Renal cortical epithelial cell (primary cell): ENCODE measurements at regions not wholly inside any gene's neighbourhood (a gene's known extent, or its start where the extent isn't known, plus 50 kb on each side); places are given as distances from the start of the nearest gene placed in this dataset.
"Not testable (repeated sequence)": the region's sequence is repeated elsewhere in the genome, so short reads cannot be mapped to it uniquely, and the experiment has no call there.

Experiments used
- DNase-seq: peaks from one replicate; pipeline ENCODE4 v3.0.0-alpha.2; 2011; ENCODE audit warnings: low read depth

GRCh38 chr1:61580417-61580816, 144.5 kb downstream of the TM2D1 start:
- no peak for DNase-seq

DNA sequence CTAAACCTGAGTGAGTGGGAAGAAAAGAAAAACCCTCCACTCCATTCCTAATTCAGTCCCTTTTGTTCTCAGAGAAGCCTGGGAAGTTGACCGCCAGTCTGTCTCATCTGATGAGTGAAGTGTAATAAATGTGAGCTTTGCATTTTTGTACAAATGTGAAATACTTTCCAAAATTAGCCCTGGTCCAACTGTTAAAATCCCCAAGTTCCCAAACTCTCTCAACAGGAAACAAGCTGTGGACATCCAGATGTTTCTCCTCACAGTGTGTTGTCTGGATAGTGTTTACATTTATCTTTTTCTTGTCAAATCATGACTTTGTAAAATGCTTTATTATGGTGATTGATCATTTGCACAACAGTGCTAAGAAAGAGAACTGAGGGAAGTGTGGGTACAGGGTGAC, 145.1 kb downstream of the TM2D1 start:
- DNase-seq = no peak

DNA sequence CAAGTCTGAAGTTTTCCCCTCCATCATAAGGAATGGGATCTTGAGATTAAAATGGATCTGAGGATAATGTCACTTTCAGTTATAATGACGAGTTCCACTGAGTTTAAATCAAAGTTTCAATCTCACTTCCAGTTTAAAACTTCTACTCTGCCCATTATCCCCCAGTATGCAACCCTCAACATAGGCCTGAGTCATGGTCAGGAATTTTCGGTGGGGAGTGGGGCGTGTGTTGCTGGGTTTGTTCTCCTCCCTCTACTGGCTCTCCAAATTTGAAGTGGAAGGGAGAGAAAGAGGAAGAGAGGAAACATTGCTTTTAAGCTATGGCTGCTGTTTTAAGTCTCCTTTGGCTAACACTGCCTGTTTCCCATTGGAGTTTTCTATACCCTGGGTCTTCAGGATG, 152.9 kb downstream of the TM2D1 start:
- DNase-seq = no peak

- no peak for DNase-seq
These were observed 154.8 kb downstream of the TM2D1 start for GRCh38 chr1:61570191-61570590.

DNA sequence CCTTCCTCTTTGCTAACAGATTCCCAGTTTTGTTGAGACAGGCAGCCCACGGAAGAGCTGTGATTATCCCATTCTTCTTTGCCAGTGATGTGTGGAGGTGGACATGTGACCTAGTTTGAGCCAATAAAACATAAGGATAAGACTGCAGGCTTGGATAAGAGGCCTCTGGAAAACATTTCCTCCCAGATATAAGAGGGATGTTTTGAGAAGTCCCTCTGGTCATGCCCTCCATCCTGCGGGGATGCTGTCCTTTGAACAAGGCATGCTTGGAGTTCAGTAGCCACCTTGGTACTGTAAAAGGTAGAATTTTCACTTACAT, 155.7 kb downstream of the TM2D1 start:
- DNase-seq = no peak

- DNase-seq = no peak
These were observed 156.3 kb downstream of the TM2D1 start for GRCh38 chr1:61568460-61569302.

- no peak for DNase-seq
These were observed 158.8 kb downstream of the TM2D1 start for GRCh38 chr1:61566177-61566576.

- DNase-seq = no peak
These were observed 161.3 kb downstream of the TM2D1 start for GRCh38 chr1:61563611-61564010.

DNA sequence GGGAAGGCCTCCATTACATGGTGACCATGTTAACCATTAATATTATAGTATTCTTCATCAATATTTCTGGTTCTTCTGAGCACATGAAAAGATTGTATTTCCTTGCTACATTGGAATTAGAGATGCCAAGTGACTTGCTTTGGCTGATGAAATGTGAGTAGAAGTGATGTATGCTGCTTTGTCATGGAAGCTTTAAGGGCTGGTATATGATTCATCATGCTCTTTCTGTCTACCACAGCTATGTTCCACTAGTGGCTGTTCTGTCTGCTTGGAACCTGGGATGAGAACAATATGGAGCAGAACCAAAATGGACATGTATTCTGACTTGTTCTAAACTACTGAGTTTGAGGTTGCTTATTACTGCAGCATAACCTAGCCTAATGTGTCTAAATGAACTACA, 163.3 kb downstream of the TM2D1 start:
- DNase-seq = peak; percentile 21

DNA sequence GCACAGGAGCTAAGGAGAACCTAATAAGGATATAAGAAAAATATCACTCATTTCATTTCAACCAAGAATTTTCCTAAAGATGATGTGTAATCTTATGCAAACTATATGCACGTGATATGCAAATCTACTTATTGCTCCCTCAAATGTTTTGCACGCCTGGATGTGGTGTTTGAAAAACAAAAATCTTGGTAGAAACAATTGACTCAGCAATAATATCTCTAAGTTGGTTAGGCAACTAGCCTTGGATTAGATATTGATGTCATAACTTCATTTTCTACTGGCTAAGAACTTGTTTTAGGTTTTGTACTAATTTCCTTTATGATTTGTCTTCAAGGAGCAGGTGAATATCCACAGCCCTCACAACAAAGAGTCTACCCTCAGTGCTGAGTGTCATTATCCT, 164.6 kb downstream of the TM2D1 start:
- DNase-seq = no peak

DNA sequence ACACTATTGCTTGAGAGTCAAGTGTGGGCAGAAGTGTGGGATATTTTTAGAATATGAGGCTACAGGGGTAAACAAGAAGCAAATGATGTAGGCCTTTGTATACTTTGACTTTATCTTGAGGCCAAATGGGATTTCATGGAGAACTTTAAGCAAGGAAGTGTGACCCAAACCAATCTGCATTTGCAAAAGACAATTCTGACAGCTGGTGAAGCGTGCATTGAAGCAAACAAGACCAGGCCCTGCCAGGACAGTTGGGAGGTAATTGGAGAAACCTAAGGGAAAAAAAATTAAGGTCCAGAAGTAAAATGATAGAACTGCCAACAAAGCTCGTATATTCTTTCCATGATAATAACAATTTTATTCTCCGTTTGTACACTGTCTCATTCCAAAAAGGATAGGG, 168.3 kb downstream of the TM2D1 start:
- no peak for DNase-seq

DNA sequence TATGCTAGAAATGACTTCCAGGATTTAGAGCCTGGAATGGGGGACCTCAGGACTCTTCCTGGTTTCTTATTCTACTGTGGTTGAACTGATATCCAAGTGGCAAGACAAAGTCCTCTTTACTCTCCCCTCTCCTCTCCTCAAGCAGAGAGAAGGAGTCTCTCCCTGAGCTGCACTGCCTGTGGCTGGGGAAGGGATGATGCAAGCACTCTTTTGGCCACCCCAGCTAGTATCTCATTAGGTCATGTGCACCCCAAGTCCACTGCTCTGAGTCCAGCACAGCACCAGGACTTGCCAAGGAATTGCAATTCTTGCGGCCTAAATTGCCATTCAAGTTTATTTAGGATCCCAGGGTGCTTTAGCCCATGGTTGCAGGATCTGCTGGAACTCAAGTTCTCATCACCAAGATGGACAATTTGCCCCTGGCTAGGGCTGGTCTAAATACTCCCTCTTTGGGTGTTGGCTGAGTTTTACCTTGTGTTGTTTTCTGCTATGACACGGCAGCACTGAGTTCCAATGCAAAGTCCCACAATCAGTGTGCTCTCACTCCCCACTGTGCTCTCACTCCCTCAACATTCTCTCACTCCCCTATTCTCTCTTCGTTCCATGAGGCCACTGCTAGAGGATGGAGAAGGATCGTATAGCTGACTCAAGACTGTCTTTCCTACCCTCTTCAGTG, 172.2 kb downstream of the TM2D1 start:
- DNase-seq = no peak

GRCh38 chr1:61547302-61547701, 177.6 kb downstream of the TM2D1 start:
- DNase-seq = not testable (repeated sequence)

DNA sequence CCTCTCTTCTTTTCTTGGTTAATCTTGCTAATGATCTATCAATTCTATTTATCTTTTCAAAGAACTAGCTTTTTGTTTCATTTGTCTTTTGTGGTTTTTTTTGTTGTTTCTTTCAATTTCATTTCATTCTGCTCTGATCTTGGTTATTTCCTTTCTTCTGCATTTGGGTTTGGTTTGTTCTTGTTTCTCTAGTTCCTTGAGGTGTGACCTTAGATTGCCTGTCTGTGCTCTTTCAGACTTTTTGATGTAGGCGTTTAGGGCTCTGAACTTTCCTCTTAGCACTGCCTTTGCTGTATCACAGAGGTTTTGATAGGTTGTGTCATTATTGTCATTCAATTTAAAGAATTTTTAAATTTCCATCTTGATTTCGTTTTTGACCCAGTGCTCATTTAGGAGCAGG, 180.1 kb downstream of the TM2D1 start:
- not testable (repeated sequence) for DNase-seq

DNA sequence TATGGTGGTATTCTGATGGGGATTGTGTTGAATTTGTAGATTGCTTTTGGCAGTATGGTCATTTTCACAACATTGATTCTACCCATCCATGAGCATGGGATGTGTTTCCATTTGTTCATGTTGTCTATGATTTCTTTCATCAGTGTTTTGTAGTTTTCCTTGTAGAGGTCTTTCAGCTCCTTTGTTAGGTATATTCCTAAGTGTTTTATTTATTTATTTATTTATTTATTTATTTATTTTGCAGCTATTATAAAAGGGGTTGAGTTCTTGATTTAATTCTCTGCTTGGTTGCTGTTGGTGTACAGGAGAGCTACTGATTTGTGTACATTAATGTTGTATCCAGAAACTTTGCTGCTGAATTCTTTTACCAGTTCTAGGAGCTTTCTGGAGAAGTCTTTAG, 181.4 kb downstream of the TM2D1 start:
- DNase-seq = not testable (repeated sequence)

- DNase-seq = no peak
These were observed 185.1 kb downstream of the TM2D1 start for GRCh38 chr1:61539720-61540462.

DNA sequence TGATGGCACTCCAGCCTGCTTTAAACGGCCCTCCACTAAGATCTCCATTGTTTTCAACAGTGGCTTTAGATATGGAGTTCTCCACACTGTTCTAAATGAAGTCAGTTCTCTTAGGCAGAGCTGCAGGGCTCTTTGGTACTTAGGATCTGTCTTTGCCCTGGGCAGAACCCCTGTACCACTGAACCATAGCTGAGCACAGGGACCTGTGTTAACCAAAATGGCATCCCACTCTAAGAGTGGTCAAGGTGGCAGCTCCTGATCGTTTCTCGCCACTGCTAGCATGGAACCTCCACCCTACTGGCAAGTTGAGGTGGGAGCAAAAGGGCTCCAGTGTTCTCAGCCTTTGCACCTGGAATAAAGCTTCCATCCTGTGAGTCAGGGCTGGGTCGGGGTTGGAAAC, 186.7 kb downstream of the TM2D1 start:
- no peak for DNase-seq

GRCh38 chr1:61536174-61537108, 188.5 kb downstream of the TM2D1 start:
- no peak for DNase-seq

GRCh38 chr1:61534847-61535246, 190.1 kb downstream of the TM2D1 start:
- no peak for DNase-seq

DNA sequence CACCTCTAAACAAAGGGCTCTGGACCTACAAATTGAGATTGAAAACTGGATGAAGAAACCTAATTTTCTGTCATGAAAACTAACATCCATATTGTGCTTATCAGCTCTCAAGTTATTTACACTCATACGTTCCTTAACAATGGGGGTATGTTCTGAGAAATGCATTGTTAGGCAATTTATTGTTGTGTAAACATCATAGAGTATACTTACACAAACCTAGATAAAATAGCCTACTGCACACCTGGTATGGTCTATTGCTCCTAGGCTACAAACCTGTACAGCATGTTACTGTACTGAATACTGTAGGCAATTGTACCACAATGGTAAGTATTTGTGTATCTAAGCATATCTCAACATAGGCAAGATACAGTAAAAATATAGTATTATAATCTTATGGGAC, 191.4 kb downstream of the TM2D1 start:
- no peak for DNase-seq

DNA sequence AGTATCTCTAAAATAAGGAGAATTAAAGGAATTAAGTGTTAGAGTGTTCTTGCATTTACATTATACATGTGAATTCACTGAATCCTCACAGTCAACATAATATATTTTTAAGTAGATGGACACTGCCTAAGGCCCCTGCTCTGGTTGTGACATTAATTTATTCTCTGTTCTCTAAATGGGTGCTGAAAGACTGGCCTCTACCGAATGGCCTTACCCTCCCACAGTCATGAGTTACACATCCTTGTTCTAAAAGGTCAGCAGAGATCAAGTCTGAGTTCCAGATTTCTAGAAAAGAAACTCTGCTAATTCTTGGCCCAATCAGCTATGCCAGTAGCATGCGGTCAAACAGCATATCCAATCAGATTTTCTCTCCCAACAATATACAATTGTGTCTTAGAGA, 193.2 kb downstream of the TM2D1 start:
- DNase-seq = no peak
